MV-4-11 (cell line): ENCODE measurements at regions not wholly inside any gene's neighbourhood (a gene's known extent, or its start where the extent isn't known, plus 50 kb on each side); places are given as distances from the start of the nearest gene placed in this dataset.

Experiments
- DNase-seq: peaks from one replicate; lab custom pipeline; 2025; lab: John Stamatoyannopoulos, UW

DNA sequence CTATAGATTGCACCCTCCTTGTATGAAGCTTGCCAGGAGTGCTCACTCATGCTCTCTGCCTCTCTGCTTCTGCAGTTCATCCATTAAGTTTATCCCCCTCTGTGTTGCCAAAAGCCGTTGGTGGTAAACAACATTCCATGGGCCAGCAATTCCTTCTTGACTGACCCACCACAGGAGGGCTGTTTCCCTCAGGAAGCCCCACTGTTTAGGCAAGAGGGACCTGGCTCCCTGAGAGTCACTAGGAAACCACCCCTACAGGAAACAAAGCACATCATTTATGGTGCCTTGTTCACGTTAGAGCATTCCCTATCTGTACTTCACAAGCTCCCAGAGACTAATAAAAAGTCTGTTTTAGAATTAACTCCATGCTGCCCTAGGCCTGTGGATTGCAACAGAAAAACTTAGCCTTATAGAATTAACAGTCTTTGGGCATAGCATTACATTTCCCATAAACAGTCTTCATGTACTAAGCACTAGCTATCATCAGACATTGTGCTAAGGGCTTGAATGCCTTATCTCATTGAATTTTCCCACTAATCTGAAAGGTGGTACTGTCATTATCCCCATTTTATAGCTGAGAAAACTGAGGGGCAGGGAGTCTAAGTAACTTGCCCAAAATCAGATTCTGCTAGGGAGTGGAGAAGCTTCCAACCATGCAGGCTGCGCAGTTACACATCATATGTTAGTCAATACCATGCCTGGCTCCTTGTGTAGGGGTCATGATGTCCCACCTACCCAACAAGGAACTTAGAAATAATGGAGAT lies 149.9 kb downstream of the SHQ1 start:
- DNase-seq: no peak

DNA sequence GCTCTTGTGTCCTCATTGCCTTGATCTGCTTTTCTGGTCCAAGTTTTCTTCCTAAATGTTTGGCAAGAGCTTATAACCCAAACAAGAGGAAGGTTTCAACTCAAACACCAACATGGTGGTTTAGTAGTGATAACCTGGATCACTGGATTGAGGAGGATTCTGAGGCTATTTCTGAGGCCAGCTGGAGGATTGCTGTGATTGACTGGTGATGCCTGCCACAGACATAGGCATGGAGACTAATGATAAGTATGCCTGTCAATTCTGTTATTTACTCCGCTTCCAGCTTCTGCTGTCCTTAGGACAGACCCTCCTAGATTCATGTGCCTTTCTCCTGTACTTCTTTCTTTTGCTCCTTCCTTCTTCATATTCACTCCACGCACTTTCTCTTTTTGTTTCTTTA lies 150.5 kb downstream of the SHQ1 start:
- DNase-seq: no peak

DNA sequence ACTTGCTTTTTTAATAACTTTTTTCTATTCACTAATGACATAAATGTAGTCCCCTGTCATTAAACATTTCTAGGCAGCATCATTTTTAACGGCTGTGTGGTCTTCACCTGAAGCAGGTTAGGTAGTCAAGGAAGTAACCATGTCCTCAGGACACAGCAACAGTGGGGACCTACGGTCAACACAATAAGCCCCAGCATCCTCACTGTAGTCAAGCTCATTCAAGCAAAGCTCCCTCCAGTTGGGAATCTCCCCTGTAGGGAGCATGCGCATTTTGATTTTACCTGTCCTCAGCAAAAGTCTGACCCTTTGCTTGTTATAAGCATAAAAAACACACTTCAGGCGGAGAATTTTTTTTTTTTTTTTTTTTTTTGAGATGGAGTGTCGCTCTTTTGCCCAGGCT lies 151.4 kb downstream of the SHQ1 start:
- DNase-seq: no peak

DNA sequence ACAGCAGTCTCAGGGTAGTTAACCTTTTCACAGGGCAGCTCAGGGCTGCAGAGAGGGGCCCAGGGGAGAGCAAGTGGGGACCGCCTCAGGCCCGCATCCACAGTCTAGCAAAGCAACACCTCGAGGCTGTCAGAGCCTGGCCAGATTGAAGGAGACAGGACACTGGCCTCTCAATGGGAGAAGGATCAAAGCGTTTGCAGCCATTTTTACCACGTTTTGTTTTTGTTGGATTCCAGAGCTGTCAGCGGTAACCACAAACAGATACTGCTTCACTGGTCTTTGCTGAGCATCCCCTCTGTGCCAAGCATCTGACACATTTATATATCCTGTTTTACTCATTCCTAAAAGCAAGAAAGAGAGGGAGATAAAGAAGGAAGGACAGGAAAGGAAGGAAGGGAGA lies 153.8 kb downstream of the SHQ1 start:
- DNase-seq: no peak

DNA sequence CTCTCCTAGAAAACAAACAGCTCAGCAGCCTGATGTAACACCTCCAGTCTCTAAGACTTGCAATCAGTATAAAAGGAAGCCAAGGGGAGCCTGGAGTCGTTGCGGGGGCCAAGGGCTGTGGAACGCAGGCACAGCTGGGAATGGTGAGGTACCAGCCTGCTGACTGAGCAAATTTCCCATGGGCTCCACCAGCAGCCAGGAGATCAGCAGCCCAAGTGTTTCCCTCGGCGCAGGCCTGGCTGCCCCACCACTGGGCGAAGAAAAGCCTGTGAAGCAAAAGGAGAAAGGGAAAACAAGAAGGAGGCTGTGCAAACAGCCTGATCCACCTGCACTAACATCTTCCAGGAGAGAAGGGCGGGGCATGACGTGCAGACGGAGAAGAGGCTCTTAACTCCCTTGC lies 155.3 kb downstream of the SHQ1 start:
- no peak for DNase-seq

DNA sequence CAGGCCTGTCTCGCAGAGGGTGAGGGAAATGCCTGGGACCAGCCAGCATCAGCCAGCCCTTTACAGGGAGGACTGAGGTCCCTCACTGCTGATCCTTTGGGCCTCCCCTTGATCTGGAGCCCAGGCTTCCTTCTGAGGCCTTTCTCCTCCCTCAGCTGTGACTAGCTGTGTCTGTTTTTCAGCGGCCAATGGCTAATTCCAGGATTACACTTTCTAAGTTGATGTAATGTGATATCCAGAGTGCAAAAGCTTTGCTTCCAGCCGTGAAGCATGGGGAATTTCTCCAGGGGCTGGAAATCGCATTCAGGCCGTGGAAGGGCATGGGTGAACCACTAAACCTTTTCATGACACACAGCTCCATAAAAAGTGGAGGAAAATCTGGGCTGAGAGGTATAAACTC lies 157.6 kb downstream of the SHQ1 start:
- DNase-seq: no peak

DNA sequence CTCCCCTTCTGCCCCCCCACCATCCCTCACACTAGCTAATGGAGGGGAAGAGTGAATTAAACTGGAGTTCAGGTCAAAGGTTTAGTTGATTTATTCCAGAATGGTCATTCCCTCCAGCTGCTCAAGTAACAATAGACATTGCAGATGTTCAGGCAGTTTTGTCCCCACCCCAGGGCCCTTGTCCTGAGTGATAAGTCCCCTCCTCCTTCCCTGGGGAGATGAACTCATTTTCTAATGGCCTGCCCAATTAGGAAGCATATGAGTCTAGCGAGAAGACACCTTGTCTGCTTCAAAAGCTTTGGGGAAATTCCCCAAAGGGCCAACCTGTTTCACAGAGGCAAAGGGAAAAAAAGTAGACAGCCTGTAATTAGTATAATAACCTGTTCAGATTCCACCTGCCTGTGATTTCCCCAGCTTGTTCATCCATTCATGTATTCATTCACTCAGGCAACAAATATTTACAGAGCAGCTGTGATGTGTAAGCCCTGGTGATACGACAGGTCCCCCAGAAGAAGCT lies 165.3 kb downstream of the SHQ1 start:
- no peak for DNase-seq

DNA sequence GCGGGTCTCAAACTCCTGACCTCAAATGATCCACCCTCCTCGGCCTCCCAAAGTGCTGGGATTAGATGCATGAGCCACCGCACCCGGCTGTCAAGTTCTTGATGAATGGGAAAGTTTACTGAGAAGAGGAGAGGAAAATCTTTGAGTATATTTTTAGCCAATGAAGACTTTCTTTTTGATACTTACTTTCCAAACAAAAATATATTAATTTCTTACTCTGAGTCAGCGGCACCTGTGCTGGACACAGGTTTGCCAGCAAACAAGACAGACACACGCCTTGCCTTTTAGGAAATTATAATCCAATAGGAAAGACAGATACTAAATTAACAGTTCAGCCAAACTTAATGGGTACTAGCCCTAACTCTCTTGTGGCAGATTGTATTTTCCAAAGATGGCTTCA lies 166.6 kb downstream of the SHQ1 start:
- DNase-seq: no peak

DNA sequence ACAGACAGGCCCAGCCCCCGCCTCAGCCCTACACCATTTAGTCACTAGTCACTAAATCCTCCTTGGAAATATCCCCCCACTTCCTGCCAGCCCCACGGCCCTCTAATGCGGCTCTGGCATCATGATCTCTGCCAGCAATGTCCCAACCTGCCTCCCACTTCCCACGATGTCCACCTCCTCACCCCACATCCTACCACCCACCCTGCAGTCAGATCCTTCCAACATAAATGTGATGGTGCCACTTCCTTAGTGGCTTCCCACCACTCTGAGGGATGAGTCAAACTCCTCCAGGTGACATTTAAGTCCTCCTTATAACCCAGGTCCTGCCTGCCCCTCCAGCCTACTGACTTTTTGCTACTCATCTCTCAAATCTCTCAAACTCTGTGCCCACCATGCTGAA lies 167.5 kb downstream of the SHQ1 start:
- no peak for DNase-seq

DNA sequence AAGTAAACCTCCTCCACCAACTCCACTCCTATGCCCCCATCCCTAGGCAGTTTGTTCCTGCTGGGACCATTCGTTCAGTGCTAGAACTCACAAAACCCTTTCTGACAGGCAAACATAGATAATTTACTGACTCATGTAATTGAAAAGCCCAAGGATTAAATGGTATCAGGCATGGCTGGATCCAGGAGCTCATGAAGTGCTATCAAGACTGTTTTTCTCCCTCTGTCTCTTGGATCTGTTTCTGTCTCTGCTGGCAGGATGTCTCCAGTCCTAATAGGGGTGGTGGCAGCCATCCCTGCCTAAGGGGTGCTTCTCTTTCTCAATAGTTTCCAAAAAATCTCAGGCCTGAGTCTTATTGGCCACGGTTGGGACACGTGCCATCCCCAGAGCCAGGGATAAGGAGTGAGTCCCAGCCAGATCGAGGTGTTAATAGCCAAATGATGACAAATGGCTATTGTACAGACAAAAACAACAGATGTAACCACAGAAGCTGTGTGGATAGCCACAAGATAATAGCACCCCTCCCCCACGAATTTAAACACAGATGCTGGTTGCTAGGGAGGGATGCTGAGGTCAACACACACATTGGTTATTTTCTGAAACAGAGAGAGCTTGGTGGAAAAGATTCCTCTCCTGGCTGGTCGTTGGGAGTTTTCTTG lies 168.6 kb downstream of the SHQ1 start:
- DNase-seq: peak; percentile 51

DNA sequence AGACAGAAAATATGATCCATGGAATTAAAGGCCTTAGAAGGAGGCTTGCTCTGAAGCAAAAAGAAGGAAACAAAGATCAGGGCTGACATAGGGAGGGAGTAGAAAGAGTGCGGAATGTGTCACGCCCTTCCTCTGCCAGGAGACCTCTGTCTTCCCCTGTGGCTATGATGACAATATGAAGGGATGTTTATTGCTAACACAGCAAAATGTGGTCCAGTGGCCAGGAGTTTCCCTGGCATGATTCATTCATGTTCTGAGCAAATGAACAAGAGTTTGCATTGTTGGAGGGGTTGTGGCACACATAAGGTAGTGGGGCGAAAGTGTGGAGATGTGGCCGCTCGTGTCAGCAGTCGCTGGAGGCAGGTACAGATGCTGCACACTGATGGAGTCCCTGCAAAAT lies 169.4 kb downstream of the SHQ1 start:
- DNase-seq: no peak

DNA sequence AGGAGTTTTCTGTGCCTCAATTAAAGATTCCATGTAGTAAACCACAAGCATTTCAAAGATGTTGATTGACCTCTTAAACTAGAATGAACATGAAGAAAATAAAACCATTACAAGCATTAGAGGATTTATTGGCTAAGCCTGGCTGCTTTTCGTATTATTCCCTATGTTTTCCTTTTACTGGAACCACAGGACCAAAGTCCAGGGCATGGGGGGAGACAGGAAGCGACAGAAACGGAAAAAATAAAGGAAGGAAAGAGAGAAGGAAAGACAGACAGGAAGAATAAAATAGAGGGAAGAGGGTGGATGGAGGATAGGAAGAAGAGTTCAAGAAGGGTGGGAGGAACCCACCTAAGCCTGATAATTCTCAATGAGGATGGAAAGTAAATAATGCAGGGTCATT lies 169.9 kb downstream of the SHQ1 start:
- DNase-seq: no peak

DNA sequence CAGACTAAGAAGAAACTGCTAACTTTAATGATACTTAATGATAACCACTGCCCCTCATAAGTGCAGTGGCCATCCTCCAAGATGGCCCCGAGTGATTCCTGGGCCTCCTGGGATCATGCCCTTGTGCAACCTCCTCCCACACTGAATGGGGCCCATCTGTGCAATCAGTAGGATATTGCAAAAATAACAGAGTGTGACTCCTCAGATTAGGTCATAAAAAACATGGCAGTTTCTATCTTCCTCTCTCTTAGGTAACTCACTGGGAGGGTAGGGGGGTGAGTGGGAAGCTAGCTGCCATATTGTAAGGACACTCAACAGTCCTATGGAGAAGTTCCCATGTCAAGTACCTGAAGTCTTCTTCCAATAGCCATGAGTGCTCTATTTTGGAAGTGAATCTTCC lies 173.0 kb downstream of the SHQ1 start:
- DNase-seq: peak; percentile 65

DNA sequence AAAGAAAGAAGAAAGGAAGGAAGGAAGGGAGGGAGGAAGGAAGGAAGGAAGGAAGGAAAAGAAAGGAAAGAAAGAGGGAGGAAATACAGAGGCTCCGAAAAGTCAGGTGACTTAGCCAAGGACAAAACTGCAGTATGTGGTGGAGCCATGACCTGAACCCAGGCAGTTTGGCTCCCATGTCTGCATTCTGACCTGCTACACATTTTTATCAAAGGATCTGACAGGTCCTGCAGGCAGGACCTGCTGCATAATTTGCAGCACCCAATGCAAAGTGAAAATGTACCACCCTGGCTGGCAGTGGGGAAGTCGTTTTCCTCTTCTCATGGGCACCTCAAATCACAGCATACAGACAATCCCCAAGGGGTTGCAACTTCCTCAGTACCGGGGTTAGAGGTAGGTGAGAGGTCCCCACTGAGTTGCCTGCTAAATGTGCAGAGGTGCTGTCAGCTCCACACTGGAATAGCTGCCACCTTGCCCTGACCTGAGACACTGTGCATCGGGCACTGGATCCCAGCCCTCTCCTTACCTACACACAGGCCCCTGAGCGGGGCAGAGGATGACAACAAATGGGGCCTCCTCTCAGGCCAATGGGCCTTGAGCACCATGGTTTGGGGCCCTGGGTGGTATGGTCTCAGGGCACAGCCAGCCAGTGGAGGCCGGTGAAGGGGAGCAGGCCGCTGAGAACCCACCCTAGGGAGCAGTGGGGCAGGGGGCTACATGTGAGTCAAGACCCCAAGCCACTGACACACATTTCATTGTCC lies 175.1 kb downstream of the SHQ1 start:
- DNase-seq: no peak

DNA sequence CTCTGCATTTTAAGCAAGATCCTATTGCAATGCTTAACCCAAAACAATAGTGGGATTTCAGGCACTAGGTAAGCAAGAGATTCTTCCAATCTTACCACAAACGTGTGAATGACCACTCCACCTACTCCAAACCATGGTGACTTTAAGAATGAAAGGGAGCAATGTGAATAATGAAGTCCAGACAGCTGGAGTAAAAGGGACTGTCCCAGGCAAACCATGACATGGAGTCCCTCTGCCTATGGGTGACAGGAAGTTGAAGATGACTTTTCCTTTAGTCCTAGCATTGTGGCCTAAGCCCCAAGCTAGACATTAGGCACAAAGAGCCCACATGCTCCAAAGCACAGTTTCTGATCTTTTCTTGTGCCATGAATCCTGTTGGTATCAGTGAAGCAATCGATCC lies 179.0 kb downstream of the SHQ1 start:
- DNase-seq: no peak

DNA sequence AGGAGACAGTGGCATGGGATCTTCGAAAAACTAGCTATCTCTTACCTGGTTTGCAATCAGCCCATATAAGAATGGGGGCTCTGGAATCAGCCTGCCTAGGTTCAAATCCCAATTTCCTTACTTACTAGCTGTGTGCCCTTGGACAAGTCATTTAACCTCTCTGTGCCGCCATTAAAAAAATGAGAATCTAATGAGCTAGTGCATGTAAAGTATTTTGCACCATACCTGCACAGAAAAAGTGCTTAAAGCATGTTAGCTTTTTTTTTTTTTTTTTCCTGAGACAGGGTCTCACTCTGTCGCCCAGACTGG lies 181.8 kb downstream of the SHQ1 start:
- no peak for DNase-seq

DNA sequence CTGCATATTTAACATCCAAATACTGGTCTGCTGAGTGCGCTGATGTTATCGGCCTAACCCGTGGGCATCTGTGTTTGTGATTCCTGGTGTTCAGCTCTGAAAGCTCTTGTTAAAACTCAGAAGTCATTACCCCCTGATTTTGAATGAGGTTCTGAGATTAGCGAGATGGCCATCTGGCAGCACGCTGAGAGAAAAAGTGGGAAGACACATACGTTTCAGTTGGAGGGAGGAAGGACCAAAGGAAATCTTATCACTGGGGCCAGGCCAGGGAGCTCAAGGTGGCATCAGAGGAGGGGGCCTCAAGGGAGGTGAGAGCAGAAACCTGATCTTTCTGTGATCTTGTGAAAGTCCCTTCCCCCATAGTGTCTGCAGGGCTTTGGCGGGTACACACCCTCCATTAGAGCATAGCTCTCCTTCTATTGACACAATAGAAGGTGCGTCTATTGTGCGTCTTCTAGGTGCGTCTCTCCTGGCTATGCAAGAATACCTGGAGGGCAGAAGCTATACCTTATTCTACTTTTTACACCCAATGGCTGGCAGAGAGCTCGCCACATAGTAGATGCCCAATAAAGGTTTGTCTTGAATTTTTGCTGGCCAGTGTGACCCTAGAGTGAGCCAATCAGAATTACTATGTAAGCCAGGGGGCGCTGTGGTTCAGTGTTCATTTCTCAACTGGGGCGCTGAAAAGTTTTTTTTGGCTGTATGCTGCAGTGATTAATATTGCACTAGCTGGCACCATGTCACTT lies 182.4 kb downstream of the SHQ1 start:
- no peak for DNase-seq

DNA sequence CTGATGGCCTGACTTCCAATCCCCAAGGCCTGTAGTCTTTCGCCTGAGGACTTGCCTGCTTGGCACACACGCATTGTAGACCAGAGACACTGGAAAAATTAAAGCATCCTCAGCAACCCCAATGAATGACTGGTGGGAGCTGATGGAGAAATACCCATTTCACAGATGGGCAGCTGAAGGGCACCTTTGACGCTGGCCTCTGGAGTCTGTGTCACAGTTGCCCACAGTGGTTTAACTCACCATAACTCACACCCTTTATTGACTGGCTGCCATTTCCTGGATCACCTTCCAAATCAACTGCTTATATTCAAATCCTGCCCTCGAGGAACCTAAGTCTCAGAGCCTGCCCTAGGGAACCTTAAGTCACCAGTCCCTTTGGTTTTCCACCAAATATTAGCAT lies 183.1 kb downstream of the SHQ1 start:
- DNase-seq: no peak

DNA sequence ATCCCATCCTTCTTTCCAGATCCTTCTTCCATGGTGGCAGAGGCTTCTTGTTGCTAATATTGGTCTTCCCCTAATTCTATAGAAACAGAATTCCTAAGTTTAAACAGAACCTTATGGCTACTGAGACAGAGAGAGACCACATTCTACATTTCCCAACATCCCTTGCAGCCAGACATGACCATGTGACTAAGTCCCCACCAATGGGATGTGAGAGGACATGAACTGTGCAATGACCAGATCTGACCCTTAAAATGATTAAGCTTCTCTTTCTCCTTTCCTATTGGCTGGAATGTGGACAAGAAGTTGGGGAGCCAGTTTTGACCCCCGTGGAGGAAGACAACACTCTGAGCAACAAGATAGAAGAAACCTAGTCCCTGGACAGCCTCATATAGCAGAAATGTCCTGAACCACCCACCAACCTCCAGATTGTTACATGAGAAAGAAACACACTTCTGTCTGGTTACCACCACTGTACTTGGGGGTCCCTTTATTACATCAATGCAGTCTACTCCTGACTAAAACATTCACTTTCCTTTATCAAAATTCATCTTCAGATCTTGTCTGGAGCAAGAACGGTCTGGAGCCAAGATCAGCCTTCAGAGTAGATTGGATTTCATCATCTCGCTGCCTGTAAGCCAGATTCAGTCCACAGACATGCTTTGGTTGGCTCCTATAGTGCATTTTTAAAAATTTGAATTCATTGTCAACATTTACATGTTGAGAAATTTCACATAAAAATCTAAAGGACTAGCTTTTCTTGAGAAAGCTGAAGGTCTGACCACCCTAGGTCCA lies 183.9 kb downstream of the SHQ1 start:
- no peak for DNase-seq

DNA sequence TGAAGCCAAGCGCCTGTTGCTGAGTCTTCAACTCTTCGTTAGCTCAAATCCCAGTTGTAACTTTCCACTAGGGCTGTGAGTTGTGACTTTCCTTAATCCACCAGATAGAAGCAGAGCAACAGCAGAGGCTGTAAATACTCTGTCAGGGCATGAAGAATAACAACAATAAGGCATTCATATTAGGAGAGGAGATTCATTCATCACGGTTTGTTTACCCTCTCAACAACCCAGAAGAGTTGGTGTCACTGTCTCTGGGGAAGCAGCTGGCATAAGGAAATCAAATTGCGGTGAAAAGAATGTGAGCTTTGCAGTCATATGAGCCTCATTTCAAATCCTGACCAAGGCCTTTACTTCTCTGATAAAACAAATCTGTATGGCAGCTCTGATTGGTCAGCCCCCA lies 184.8 kb downstream of the SHQ1 start:
- no peak for DNase-seq

DNA sequence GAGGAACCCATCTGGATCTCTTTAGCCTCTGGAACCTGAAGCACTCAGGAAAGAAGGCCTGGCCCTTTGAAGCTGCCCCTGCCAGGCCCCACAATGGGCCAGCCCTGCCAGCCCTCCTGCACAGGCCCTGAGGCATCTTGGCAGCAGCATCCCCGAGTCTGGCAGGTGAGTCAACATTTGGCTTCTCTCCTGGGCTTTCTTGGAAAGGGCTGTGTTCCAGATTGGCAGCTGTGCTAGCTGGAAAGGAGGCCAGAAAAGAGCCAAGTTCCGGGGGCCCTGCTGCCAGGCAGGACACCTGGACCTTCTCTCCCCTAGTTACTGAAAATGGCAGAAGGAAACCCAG lies 187.2 kb downstream of the SHQ1 start:
- DNase-seq: no peak
